ENCODE measurements at regions not wholly inside any gene's neighbourhood (a gene's known extent, or its start where the extent isn't known, plus 50 kb on each side); places are given as distances from the start of the nearest gene placed in this dataset.

GRCh38 chr6:40171343-40171742 is 237.1 kb upstream of the MOCS1 start:
- Histone ChIP-seq H2AFZ (ENCODE audit: low read depth, low read length) (no peak overlapping the region), H3K4me3 (ENCODE audit: low read length) (no peak overlapping the region), H3K9me3 (ENCODE audit: low read length) (no peaks in the 10 kb centered on the region), H3K36me3 (ENCODE audit: insufficient read depth, low read length) (no peaks in the 10 kb centered on the region), H3K27me3 (ENCODE audit: insufficient read depth, low read length) (no peaks in the 10 kb centered on the region), H3K4me1 (ENCODE audit: insufficient read depth, low read length) (no peaks in the 10 kb centered on the region)

- no peak overlapping the region for H3K4me3 ChIP-seq (ENCODE audit: low read length)
- no peaks in the 10 kb centered on the region for H3K27me3 ChIP-seq (ENCODE audit: insufficient read depth, low read length)
- H2AFZ ChIP-seq (ENCODE audit: low read depth, low read length) = no peak overlapping the region
- H3K9me3 ChIP-seq (ENCODE audit: low read length) = no peaks in the 10 kb centered on the region
- no peaks in the 10 kb centered on the region for H3K36me3 ChIP-seq (ENCODE audit: insufficient read depth, low read length)
- H3K4me1 ChIP-seq (ENCODE audit: insufficient read depth, low read length) = no peaks in the 10 kb centered on the region
Observed at GRCh38 chr6:40170856-40171255, 236.6 kb upstream of the MOCS1 start.

DNA sequence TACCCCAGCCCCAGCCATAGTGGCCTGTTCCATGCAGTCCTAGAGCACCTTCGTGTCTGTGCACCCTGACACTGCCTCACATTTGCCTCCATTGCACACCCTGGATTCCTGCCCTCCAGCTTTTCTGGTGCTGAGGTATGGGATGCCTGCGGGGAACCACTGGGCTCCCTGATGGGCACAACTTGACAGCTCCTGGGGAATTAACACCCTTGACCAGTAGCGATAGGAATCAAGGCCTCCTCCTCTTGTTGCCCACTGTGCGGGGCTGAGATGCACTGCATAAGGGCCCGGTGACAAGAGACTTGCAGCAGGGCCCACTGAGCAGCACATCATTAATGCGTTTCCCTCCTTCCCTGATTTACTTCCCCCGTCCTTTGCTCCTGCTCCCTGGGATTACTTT is 235.6 kb upstream of the MOCS1 start:
- Histone ChIP-seq H3K27me3 (ENCODE audit: insufficient read depth, low read length) (no peaks in the 10 kb centered on the region), H3K4me3 (ENCODE audit: low read length) (no peak overlapping the region), H3K9me3 (ENCODE audit: low read length) (no peaks in the 10 kb centered on the region), H3K36me3 (ENCODE audit: insufficient read depth, low read length) (no peaks in the 10 kb centered on the region), H2AFZ (ENCODE audit: low read depth, low read length) (no peak overlapping the region), H3K4me1 (ENCODE audit: insufficient read depth, low read length) (no peaks in the 10 kb centered on the region)

GRCh38 chr6:40166963-40167362 is 232.7 kb upstream of the MOCS1 start:
- Histone ChIP-seq H3K4me1 (ENCODE audit: insufficient read depth, low read length) (no peaks in the 10 kb centered on the region), H3K36me3 (ENCODE audit: insufficient read depth, low read length) (no peaks in the 10 kb centered on the region), H3K9me3 (ENCODE audit: low read length) (no peaks in the 10 kb centered on the region), H2AFZ (ENCODE audit: low read depth, low read length) (no peak overlapping the region), H3K27me3 (ENCODE audit: insufficient read depth, low read length) (no peaks in the 10 kb centered on the region), H3K4me3 (ENCODE audit: low read length) (no peak overlapping the region)

DNA sequence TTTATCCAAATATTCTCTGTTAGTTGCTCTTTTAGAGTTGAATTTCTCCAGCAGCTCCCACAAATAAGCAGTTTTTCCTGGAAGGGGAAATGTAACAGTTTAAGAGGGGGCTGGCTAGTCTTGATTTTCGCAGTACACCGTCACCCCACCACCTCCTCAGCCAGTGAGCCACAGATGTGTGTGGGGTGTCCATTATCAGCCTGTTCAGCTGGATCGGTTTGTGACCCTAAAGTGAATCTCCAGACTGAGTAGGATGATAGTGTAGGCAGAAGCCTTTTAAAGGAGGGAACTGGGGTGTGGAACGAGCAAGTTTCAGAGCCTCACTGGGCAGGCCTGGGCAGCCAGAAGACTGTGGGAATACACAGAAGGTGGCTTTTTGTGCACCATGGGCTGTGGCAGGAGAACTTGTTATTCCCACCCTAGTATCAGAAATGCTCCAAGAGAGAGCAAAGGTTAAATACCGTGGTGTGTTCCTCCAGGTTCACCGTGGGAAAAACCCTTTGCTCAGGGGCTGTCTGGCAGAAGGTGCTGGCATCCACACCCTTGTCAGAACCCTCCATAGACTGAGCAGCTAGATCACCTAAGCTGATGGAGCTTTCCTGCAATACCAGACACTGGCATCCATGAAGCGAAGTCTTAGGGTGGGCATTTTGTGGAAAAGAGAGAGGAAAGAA is 230.9 kb upstream of the MOCS1 start:
- Histone ChIP-seq H3K9me3 (ENCODE audit: low read length) (no peaks in the 10 kb centered on the region), H3K4me3 (ENCODE audit: low read length) (no peak overlapping the region), H3K27me3 (ENCODE audit: insufficient read depth, low read length) (no peaks in the 10 kb centered on the region), H3K4me1 (ENCODE audit: insufficient read depth, low read length) (no peaks in the 10 kb centered on the region), H3K36me3 (ENCODE audit: insufficient read depth, low read length) (no peaks in the 10 kb centered on the region), H2AFZ (ENCODE audit: low read depth, low read length) (no peak overlapping the region)

- H2AFZ ChIP-seq (ENCODE audit: low read depth, low read length) = peak overlapping the region; percentile 2
- H3K4me3 ChIP-seq (ENCODE audit: low read length) = no peak overlapping the region
- H3K27me3 ChIP-seq (ENCODE audit: insufficient read depth, low read length) = no peaks in the 10 kb centered on the region
- H3K9me3 ChIP-seq (ENCODE audit: low read length) = no peaks in the 10 kb centered on the region
- no peaks in the 10 kb centered on the region for H3K36me3 ChIP-seq (ENCODE audit: insufficient read depth, low read length)
- no peaks in the 10 kb centered on the region for H3K4me1 ChIP-seq (ENCODE audit: insufficient read depth, low read length)
Observed at GRCh38 chr6:40164345-40164755, 230.1 kb upstream of the MOCS1 start.

DNA sequence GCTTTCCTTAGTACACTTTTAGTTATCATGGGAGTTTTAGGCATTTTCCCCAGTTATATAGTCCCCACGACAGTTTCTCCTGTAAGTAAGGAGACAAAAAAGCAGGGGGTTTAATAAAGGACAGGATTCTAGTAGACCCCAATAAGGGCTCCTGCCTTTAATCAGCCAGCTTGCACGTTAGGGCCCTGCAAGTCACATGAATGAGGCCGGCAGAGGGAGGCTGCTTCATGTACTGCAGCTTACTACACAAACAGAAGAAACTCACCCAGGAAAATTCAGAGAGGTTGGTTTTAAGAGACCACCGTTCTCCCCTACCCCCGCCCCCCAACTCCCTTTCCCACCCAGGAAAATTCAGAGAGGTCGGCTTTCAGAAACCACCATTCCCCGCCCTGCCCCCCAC is 229.7 kb upstream of the MOCS1 start:
- H3K4me3 ChIP-seq (ENCODE audit: low read length) = no peak overlapping the region
- no peaks in the 10 kb centered on the region for H3K4me1 ChIP-seq (ENCODE audit: insufficient read depth, low read length)
- no peaks in the 10 kb centered on the region for H3K36me3 ChIP-seq (ENCODE audit: insufficient read depth, low read length)
- no peaks in the 10 kb centered on the region for H3K9me3 ChIP-seq (ENCODE audit: low read length)
- H3K27me3 ChIP-seq (ENCODE audit: insufficient read depth, low read length) = no peaks in the 10 kb centered on the region
- H2AFZ ChIP-seq (ENCODE audit: low read depth, low read length) = no peak overlapping the region

DNA sequence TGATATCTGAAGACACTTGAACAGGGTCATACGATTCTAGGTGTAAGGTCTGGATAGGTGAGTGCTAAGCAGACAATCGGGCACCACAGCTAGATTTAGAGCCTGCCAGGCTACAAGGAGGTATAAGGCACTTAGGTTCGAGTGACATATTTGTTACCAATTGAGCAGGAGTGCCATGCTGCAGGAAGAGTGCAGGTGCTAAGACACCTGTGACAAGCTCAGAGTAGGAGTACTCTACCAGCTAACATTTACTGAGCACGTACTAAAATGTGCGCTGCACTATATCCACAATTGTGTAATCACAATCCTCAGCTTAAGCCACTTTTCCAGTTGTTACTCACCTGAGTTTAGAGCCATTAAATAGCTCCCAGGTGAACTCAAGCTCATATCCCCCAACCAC is 227.8 kb upstream of the MOCS1 start:
- H3K9me3 ChIP-seq (ENCODE audit: low read length) = no peaks in the 10 kb centered on the region
- no peaks in the 10 kb centered on the region for H3K36me3 ChIP-seq (ENCODE audit: insufficient read depth, low read length)
- H3K27me3 ChIP-seq (ENCODE audit: insufficient read depth, low read length) = no peaks in the 10 kb centered on the region
- H3K4me3 ChIP-seq (ENCODE audit: low read length) = no peak overlapping the region
- H3K4me1 ChIP-seq (ENCODE audit: insufficient read depth, low read length) = no peaks in the 10 kb centered on the region
- no peak overlapping the region for H2AFZ ChIP-seq (ENCODE audit: low read depth, low read length)

- no peaks in the 10 kb centered on the region for H3K4me1 ChIP-seq (ENCODE audit: insufficient read depth, low read length)
- H3K4me3 ChIP-seq (ENCODE audit: low read length) = no peak overlapping the region
- no peaks in the 10 kb centered on the region for H3K27me3 ChIP-seq (ENCODE audit: insufficient read depth, low read length)
- H2AFZ ChIP-seq (ENCODE audit: low read depth, low read length) = no peak overlapping the region
- H3K9me3 ChIP-seq (ENCODE audit: low read length) = no peaks in the 10 kb centered on the region
- no peaks in the 10 kb centered on the region for H3K36me3 ChIP-seq (ENCODE audit: insufficient read depth, low read length)
Observed at GRCh38 chr6:40160826-40161225, 226.6 kb upstream of the MOCS1 start.

- no peak overlapping the region for H2AFZ ChIP-seq (ENCODE audit: low read depth, low read length)
- H3K4me3 ChIP-seq (ENCODE audit: low read length) = no peak overlapping the region
- no peaks in the 10 kb centered on the region for H3K27me3 ChIP-seq (ENCODE audit: insufficient read depth, low read length)
Observed at GRCh38 chr6:40159865-40160264, 225.6 kb upstream of the MOCS1 start.

DNA sequence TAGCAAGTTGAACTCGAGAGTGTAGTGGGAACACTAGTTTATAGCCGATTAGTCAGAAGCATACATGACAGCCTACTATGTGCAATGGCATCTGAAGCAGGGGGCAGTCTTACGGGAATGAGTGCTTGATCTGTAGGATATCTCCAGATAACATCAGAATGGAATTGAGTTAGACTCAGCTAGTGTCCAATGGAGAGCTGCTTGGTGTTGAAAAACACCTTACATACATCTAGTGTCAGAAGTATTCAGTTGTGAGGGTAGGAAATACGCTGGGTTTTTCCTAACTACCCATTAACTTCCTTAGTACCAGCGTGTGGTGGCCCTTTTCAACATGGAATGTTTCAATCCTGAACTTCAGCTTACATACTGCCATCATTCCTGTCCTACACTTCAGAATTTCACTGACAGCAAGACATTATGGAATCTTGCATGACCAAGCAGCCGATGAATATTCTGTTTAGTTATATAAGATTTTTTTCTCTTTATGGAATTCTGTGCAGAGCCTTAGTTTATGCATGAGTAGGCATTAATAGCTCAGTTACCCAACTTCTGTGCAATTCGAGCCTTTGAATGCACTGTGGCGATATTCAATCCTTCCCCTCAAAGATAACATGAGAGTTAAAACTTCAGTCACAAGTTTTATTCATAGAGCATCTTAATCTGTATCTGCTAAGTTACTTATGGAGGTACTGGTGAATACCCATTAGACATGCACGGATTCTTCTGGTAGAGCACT is 218.6 kb upstream of the MOCS1 start:
- Histone ChIP-seq H3K36me3 (ENCODE audit: insufficient read depth, low read length) (no peaks in the 10 kb centered on the region), H3K27me3 (ENCODE audit: insufficient read depth, low read length) (no peaks in the 10 kb centered on the region), H3K4me1 (ENCODE audit: insufficient read depth, low read length) (no peaks in the 10 kb centered on the region), H2AFZ (ENCODE audit: low read depth, low read length) (no peak overlapping the region), H3K4me3 (ENCODE audit: low read length) (no peak overlapping the region), H3K9me3 (ENCODE audit: low read length) (no peaks in the 10 kb centered on the region)

More at GRCh38 chr6:40159865-40160264, 225.6 kb upstream of the MOCS1 start:
- Histone ChIP-seq H3K9me3 (ENCODE audit: low read length) (no peaks in the 10 kb centered on the region), H3K4me1 (ENCODE audit: insufficient read depth, low read length) (no peaks in the 10 kb centered on the region), H3K36me3 (ENCODE audit: insufficient read depth, low read length) (no peaks in the 10 kb centered on the region)

- Histone ChIP-seq H2AFZ (ENCODE audit: low read depth, low read length) (no peak overlapping the region), H3K4me3 (ENCODE audit: low read length) (no peak overlapping the region), H3K27me3 (ENCODE audit: insufficient read depth, low read length) (no peaks in the 10 kb centered on the region), H3K36me3 (ENCODE audit: insufficient read depth, low read length) (no peaks in the 10 kb centered on the region), H3K9me3 (ENCODE audit: low read length) (no peaks in the 10 kb centered on the region), H3K4me1 (ENCODE audit: insufficient read depth, low read length) (no peaks in the 10 kb centered on the region)
Observed at GRCh38 chr6:40152196-40152595, 217.9 kb upstream of the MOCS1 start.

DNA sequence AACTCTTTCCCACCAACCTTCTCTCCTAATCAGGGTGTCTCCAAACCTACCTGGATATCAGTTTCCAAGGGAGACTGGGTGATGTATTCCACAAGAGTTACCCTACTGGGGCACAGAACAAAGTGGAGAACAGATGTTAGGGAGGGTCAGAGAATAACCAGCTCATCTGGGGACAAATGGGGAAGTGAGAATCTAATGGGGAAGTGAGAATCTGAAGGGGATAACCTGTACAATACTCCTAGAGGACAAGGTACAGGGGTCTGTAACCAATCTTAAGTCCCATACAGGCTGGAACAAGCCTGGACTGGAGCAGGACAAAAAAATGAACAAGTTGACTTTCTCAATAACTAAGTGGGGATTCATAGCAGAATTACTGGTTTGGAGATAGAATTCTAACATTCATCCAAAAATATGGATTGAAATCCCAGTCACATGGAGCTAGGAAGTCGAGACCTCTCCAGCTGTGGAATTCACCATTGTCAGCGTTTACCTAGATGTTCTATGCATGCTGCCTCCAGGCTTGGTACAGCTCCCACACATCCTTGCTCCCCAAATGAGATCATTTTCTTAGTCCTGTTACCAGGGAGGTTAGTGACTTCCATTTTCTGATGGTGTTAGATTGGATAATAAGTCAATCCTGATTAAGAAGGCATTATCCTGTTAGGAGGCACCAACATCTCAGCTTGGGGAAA is 214.8 kb upstream of the MOCS1 start:
- H2AFZ ChIP-seq (ENCODE audit: low read depth, low read length) = no peak overlapping the region
- H3K9me3 ChIP-seq (ENCODE audit: low read length) = no peaks in the 10 kb centered on the region
- H3K36me3 ChIP-seq (ENCODE audit: insufficient read depth, low read length) = no peaks in the 10 kb centered on the region
- H3K4me1 ChIP-seq (ENCODE audit: insufficient read depth, low read length) = no peaks in the 10 kb centered on the region
- no peaks in the 10 kb centered on the region for H3K27me3 ChIP-seq (ENCODE audit: insufficient read depth, low read length)
- no peak overlapping the region for H3K4me3 ChIP-seq (ENCODE audit: low read length)
